Right lobe of liver (tissue), 4 donors: ENCODE measurements at regions not wholly inside any gene's neighbourhood (a gene's known extent, or its start where the extent isn't known, plus 50 kb on each side); places are given as distances from the start of the nearest gene placed in this dataset.

Experiments
- POLR2A ChIP-seq: fragments of 450-650 bp; IDR thresholded peaks from one replicate; pipeline ENCODE4 v1.6.1; 2017; ENCODE audit warnings: antibody characterized with exemption, mild to moderate bottlenecking
- TF ChIP-seq, protein P1 (sequence below), 4 donors: fragments of 200-600 bp in 3 of 4; fragments of 450-650 bp in 1 of 4; IDR thresholded peaks; one replicate each; pipeline versions ENCODE4 v1.5.1 to v1.8.0; 2016 to 2022; ENCODE audit warnings: antibody characterized with exemption in 4 of 4, mild to moderate bottlenecking in 2 of 4
- donor health status: DM: no; HTN: no; CAD: no.
- donor health status: DM: no; HTN: no; CAD: no.
- donor health status: DM: no; HTN: yes; CAD: no.

DNA sequence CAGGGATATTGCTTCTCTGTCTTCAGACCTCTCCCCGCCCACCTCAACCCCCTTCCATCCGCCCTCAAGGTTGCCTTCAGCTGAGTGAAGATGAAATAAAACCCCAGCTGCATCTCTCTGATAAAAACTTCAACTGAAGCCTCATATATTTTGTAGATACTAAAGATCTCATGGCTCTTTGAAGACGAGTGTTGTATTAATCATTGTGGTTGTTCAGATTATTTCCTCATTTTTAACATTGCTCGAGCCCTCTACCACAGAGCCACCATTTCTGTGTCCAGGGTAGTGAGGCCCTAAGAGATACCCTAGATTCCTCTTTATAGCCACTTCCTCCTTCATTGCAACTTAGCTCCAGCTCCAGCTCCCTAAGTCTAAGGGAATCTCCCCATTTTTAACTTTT lies 312.8 kb upstream of the ZNF507 start:
- TF ChIP-seq, protein P1, sequence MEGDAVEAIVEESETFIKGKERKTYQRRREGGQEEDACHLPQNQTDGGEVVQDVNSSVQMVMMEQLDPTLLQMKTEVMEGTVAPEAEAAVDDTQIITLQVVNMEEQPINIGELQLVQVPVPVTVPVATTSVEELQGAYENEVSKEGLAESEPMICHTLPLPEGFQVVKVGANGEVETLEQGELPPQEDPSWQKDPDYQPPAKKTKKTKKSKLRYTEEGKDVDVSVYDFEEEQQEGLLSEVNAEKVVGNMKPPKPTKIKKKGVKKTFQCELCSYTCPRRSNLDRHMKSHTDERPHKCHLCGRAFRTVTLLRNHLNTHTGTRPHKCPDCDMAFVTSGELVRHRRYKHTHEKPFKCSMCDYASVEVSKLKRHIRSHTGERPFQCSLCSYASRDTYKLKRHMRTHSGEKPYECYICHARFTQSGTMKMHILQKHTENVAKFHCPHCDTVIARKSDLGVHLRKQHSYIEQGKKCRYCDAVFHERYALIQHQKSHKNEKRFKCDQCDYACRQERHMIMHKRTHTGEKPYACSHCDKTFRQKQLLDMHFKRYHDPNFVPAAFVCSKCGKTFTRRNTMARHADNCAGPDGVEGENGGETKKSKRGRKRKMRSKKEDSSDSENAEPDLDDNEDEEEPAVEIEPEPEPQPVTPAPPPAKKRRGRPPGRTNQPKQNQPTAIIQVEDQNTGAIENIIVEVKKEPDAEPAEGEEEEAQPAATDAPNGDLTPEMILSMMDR (IDR thresholded peaks at IDR 0.05) = no peak
- TF ChIP-seq POLR2A = no peak
